H7 (cell line): ENCODE measurements at regions not wholly inside any gene's neighbourhood (a gene's known extent, or its start where the extent isn't known, plus 50 kb on each side); places are given as distances from the start of the nearest gene placed in this dataset.

Experiments used
- DNase-seq: peaks from one replicate; pipeline ENCODE4 v3.0.0; 2012
- H3K27me3 ChIP-seq: 2 replicates; pipeline ENCODE4 v1.6.0; 2011; ENCODE audit warnings: mild to moderate bottlenecking, low read length; ENCODE audit not compliant: control insufficient read depth, insufficient read depth
- H3K36me3 ChIP-seq: replicated peaks from 2 replicates; pipeline ENCODE4 v1.5.1; 2011; ENCODE audit warnings: low read length; ENCODE audit not compliant: control insufficient read depth, insufficient read depth
- H3K4me3 ChIP-seq: 2 replicates; pipeline ENCODE4 v1.5.1; 2011; ENCODE audit warnings: low read depth, mild to moderate bottlenecking, control low read depth, low read length, moderate library complexity; ENCODE audit not compliant: insufficient read depth

DNA sequence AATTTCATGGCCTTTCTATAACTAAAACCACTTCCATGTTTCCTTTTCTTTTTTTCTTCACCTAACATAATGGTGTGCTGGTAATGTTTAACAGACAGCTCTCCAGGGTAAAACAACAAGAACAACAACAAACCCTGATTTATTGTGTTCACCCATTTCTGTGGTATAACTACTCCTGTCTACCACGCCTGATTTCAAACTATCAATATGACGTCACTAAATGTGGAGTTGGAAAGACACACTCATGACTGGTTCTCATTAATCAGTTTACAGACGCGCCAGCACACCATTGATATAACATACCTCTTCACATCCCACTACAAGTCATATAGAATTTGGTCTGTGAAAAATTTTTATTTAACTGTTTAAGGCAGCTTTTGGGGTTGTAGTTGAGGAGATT, 142.9 kb downstream of the ARRDC3 start:
- no peak overlapping the region for H3K4me3 ChIP-seq
- H3K27me3 ChIP-seq = no peaks in the 10 kb centered on the region
- no peak for DNase-seq
- H3K36me3 ChIP-seq = no peaks in the 10 kb centered on the region

DNA sequence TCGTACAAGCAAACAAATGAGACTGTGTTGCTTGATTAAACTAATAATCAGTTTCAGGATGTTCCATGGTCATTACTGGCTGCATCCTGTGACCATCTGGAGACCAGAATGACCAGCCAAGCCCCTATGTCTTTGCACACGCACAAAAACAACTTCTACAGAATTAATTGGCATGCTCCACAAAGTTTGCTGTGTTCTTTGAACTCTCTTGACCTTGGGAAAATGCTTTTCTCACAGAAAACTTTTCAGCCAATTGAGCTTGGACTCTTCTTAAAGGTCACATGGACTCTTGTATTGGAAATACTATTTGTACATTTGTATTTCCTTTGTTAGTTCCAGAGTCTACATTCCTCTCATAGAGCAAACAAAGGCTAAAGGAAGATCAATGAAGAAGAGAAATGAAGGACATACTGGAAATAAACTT, 147.8 kb downstream of the ARRDC3 start:
- Histone ChIP-seq H3K36me3 (no peaks in the 10 kb centered on the region), H3K4me3 (no peak overlapping the region), H3K27me3 (no peaks in the 10 kb centered on the region)
- no peak for DNase-seq

DNA sequence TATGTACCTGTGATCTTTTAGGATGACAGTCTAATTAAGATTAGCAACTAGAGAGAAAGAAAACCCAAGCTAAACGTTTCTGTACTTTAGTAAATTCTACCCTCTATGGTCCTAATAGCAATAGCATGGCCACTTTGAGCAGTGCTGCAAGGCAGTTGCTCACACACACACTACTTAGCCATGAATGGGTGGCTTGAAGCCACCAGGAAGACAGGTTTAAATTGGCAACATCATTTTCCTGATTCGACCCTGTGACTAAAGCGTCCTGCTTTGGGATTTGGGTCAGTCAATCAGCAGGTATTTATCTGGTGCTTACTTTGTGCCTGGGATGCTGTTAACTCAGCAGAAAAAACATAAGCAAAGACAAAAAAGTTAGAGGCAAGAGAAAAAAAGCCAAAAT, 150.6 kb downstream of the ARRDC3 start:
- DNase-seq = no peak
- Histone ChIP-seq H3K36me3 (no peaks in the 10 kb centered on the region), H3K27me3 (no peaks in the 10 kb centered on the region), H3K4me3 (no peak overlapping the region)

DNA sequence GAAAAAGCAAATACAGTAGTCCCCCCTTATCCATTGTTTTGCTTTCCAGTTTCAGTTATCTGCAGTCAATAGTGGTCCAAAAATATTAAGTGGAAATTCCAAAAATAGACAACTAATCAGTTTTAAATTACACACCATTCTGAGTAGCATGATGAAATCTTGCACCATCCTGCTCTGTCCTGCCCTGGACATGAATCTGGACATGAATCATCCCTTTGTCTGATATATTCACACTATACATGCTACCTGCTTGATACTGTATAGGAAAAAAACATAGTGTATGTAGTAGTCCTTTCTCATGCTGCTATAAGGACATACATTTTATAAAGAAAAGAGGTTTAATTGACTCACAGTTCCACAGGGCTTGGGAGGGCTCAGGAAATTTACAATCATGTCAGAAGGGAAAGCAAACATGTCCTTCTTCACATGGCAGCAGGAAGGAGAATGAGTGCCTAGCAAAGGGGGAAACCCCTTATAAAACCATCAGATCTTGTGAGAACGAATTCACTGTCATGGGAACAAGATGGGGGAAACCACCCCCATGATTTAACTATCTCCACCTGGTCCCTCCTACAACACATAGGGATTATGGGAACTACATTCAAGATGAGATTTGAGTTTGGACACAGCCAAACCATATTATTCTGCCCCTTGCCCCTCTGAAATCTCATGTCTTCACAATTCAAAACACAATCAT, 153.9 kb downstream of the ARRDC3 start:
- no peak for DNase-seq
- Histone ChIP-seq H3K27me3 (no peaks in the 10 kb centered on the region), H3K4me3 (no peak overlapping the region), H3K36me3 (no peaks in the 10 kb centered on the region)

DNA sequence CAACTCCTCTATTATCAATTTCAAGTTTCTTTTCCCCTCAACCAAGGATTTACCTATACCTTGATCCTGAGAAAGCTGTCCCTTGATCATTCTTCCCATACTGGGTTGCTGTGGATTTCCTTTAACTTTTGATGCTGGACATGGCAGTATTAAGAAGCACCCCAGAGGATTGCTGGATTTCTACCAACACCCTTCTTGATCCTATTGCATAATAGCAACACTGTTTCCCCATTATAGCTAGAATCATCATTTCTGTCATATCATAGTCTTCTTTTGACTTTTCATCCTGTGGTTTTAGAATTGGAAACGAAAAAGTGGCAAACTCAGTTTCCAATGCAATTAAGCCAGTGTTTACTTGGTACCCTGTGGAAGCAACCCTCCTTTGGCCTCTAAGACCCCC, 154.9 kb downstream of the ARRDC3 start:
- DNase-seq = no peak
- Histone ChIP-seq H3K4me3 (no peak overlapping the region), H3K36me3 (no peaks in the 10 kb centered on the region), H3K27me3 (no peaks in the 10 kb centered on the region)

DNA sequence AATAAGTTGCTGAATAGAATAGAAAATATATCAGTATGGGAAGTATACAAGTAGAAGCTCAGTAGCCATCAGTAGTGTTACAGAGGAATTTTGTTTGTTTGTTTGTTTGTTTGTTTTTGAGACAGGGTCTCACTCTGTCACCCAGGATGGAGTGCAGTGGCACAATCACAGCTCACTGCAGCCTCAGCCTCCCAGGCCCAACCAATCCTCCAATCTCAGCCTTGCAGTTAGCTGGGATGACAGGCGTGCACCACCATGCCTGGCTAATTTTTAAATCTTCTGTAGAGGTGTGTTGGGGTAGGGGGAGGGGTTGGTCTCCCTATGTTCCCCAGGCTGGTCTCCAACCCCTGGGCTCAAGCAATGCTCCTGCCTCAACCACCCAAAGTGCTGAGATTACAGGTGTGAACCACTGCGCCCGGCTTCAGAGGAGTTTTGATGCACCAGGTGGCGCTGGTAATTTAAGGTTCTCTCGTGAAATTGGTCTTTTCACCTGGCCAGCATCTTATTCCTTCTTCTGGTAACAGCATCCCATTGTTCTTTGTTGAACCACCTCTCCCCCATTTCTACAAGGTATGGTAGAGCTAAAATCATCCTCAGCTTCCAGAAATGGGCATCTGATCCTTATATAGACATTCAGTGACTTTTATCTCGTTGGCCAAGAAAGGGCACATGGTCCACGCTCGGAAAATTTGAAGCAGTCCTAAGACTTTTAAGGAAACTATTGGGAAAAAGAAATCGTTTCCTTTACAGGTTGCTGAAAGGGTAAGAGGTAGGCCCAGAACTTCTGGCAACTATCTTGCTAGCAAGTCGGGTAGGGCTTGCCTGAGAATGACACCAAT, 157.1 kb downstream of the ARRDC3 start:
- Histone ChIP-seq H3K4me3 (no peak overlapping the region), H3K36me3 (no peaks in the 10 kb centered on the region), H3K27me3 (no peaks in the 10 kb centered on the region)
- DNase-seq = peak; percentile 56

DNA sequence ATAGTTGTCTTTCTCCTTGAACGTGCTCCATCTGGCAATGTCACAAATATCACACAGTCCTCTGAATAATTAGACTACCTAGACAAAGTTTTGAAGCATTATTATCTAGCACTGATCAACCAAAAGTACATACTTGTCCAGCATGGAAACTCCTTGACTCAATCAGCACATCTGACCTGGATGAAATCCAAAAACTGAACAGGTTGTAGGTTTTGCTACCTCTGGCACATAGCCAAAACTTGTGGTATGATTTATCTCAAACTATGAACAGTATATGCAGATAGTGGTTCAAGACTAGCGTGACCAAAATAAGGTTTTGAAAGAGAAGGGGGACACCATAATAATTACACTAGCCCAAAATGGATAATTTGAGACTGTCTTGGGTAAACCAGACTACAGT, 158.1 kb downstream of the ARRDC3 start:
- no peak for DNase-seq
- Histone ChIP-seq H3K27me3 (no peaks in the 10 kb centered on the region), H3K36me3 (no peaks in the 10 kb centered on the region), H3K4me3 (no peak overlapping the region)

DNA sequence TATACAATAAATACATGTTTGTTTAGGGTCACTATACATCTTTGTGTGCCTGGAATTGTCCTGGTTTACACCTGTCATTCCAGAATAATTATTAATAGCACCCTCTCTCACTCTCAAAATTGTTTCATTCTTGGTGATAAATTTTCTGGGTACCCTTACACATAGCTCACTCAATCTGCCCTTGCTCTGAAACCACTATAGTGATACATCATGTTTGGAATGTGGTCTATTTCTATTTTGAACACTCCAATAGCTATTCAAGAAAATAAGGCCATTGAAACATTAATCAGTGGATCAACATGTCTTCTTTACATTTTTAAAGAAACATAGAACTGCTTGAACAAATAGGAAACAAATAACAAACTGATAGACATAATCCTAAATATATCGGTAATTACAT, 158.7 kb downstream of the ARRDC3 start:
- Histone ChIP-seq H3K36me3 (no peaks in the 10 kb centered on the region), H3K27me3 (no peaks in the 10 kb centered on the region), H3K4me3 (no peak overlapping the region)
- no peak for DNase-seq

DNA sequence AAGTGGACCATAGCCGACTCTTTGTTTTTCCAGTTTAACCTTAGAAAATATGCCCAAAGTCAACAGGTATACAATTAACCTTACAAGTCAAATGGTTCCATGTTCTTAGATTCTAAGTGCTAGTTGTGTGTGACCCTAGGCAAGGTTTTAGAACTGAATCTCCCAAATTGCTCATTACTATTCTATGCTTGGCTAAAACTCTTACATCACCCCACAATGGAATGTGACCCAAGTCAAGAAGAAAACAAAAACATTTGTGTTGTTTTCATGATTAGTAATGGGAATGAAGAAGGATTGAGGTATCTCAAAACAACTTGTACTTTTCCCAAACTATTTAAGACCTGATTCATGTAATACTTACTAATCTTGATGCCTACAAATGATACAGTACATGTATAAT, 159.2 kb downstream of the ARRDC3 start:
- H3K27me3 ChIP-seq = no peaks in the 10 kb centered on the region
- no peak overlapping the region for H3K4me3 ChIP-seq
- no peaks in the 10 kb centered on the region for H3K36me3 ChIP-seq
- DNase-seq = no peak

DNA sequence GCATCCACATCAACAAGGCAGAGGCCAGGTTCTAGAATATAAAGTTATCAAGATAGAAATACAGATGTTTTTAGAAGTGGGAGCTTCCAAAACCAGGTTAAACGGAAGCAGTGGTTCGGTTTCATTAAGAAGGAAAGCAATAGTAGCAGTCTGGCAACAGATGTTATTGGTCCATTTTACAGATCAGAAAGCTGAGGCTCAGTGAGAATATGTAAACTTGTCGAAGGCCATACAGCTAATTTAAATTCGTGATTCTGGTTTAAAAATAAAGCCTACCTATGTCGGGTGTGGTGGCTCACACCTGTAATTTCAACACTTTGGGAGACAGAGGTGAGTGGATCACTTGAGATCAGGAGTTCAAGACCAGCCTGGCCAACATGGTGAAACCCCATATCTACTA, 160.6 kb downstream of the ARRDC3 start:
- no peak for DNase-seq
- Histone ChIP-seq H3K4me3 (no peak overlapping the region), H3K27me3 (no peaks in the 10 kb centered on the region), H3K36me3 (no peaks in the 10 kb centered on the region)

DNA sequence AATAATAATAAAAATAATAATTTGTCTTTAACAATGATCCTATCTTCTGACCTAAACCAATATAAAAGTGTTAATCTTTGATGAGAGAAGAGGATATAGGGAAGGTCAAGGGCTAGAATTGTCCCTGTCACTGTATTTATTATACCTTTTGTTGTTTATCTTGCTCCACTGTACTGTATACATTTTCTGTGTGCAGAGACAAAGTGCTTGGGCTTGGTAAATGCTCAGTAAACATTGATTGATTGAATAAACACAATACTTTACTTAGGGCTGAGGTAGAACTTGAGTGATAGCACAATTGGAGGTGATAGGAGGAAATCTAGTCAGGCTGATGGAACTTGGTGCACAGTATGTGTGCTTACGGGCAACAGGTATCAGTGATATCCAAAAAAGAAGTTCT, 161.2 kb downstream of the ARRDC3 start:
- Histone ChIP-seq H3K36me3 (no peaks in the 10 kb centered on the region), H3K4me3 (no peak overlapping the region), H3K27me3 (no peaks in the 10 kb centered on the region)
- DNase-seq = no peak

DNA sequence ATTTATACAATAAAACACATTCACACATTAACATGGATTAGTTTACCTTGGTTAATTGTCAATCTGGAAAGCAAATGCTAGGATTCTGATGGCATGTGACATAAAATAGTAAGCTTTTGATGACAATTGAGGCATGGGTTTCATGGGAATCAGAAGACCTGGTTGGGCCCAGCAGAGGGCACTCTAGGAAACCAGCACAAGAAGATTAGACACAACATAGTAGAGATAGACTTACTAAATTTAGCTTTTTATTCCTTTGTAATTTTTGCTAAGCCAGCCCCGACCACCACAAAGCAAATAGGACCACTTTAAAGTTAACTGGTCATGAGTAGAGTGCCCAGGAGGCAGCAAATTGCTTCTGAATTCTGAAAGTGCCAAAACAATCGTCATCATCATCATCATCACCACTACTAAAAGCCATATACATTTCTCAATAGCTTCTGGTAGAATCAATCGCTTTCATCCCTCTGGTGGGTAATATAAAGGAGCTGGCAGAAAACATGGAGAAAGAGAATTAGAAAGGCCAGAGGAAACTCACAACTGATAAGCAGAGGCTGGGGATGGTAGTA, 163.2 kb downstream of the ARRDC3 start:
- peak; percentile 28 for DNase-seq
- no peaks in the 10 kb centered on the region for H3K27me3 ChIP-seq
- H3K36me3 ChIP-seq = no peaks in the 10 kb centered on the region
- H3K4me3 ChIP-seq = no peak overlapping the region

DNA sequence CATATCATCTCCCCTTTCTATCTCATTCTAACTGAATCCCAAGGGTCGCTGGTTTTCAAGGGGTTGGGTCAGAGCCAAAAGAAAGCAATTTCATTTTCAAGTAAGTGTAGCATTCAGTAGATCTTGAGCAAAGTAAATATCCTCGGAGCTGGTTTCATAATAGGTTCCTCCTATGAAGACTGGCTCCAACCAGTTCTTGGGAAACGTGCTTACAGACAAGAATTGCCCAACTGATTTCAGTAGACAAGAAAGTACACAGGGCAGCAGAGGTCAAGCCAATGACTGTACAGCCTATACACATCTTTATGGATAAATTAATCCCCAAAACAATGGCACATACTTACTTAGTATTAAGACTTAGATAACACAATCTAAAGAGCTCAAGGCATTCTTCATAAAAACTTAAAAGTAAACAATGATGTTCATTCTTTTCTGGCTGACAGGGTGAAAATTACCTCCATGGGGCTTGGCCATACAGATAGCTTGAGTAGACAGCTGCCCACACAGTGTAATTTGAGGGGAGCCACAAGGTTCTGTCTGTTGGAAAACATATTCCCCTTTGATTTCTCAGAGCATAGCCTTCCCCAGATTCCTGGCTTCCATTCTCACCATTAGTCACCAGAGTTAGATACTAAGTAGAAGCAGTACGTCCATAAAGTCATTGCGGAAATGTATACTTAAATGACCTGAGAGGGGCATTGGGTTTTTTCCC, 163.9 kb downstream of the ARRDC3 start:
- no peak overlapping the region for H3K4me3 ChIP-seq
- no peaks in the 10 kb centered on the region for H3K27me3 ChIP-seq
- no peak for DNase-seq

DNA sequence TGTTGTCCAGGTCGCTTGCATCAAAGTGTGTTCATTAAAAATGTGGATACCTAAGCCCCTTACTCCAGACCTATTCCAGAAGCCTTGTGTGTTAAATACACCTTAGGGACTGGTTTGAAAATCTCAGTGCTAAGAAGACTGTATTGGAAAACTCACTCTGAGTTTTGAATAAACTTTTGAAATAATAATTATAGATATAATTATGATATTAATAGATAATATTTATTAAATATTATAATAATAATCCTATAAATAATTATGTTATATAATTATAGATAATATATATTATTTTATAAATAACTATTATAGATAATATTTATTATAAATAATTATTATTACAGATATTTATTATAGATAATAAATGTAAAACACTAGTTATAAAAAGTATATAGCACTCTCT, 165.3 kb downstream of the ARRDC3 start:
- Histone ChIP-seq H3K36me3 (no peaks in the 10 kb centered on the region), H3K27me3 (no peaks in the 10 kb centered on the region), H3K4me3 (no peak overlapping the region)
- DNase-seq = no peak

More for the DNA sequence above, 163.9 kb downstream of the ARRDC3 start:
- no peaks in the 10 kb centered on the region for H3K36me3 ChIP-seq

DNA sequence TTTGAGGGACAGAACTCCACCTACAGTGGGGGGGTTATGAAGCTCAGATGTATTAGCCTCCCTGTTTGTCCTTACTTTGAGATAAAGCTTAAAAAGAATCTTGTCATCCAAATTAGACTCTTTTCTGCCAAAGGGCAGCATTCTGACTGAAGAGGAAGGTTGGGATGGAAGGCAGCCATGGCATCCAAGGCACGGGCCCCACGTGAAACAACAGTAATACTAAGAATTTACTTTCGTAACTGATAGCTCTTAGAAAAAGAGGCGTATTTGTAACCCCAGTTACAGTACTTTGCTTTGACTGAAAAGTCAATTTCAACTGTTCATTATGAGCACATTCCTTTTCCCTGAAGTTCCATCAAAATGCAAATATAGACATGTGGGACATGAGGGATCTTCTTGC, 168.5 kb downstream of the ARRDC3 start:
- H3K4me3 ChIP-seq = no peak overlapping the region
- no peaks in the 10 kb centered on the region for H3K36me3 ChIP-seq
- no peak for DNase-seq
- H3K27me3 ChIP-seq = no peaks in the 10 kb centered on the region
